ENCODE measurements at regions not wholly inside any gene's neighbourhood (a gene's known extent, or its start where the extent isn't known, plus 50 kb on each side); places are given as distances from the start of the nearest gene placed in this dataset.

DNA sequence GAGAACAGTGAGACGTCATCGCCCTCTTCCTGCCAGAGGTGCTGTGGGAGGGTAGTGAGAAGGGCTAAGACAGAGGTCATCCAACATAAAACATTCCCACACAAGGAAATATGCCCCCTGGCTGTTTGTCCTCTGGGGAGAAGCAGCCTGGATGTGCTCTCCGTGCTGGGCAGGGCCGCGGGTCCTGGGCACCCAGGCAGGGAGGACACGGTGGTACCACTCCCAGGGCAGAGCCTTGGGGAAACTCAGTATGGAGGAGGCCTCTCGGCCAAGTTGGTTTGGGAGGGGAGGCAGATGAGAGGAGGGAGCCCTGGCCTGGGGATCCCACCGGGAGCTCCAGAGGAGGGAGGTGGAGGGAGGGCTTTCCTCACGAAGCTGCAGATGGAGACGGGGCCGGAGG is 129.4 kb downstream of the GLRX3 start:
- TF ChIP-seq NFRKB (IDR thresholded peaks at IDR 0.05) (no peak), ZNF384 (IDR thresholded peaks at IDR 0.05) (no peak), SUZ12 (IDR thresholded peaks at IDR 0.05) (no peak), FOXA1 (IDR thresholded peaks at IDR 0.05) (no peak), HDGF (IDR thresholded peaks at IDR 0.05; ENCODE audit: borderline replicate concordance) (no peak), ELF4 (IDR thresholded peaks at IDR 0.05) (no peak), BHLHE40 (IDR thresholded peaks at IDR 0.05; ENCODE audit: borderline replicate concordance) (no peak), FOXM1 (IDR thresholded peaks at IDR 0.05; ENCODE audit: borderline replicate concordance) (no peak), L3MBTL2 (conservative IDR thresholded peaks at IDR 0.05) (no peak), ARNT (IDR thresholded peaks at IDR 0.05) (no peak)
- TF ChIP-seq, protein P1, sequence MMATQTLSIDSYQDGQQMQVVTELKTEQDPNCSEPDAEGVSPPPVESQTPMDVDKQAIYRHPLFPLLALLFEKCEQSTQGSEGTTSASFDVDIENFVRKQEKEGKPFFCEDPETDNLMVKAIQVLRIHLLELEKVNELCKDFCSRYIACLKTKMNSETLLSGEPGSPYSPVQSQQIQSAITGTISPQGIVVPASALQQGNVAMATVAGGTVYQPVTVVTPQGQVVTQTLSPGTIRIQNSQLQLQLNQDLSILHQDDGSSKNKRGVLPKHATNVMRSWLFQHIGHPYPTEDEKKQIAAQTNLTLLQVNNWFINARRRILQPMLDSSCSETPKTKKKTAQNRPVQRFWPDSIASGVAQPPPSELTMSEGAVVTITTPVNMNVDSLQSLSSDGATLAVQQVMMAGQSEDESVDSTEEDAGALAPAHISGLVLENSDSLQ (IDR thresholded peaks at IDR 0.05) = no peak

All from HEK293T (cell line).